Sigmoid colon (tissue), 4 donors: ENCODE measurements at regions not wholly inside any gene's neighbourhood (a gene's known extent, or its start where the extent isn't known, plus 50 kb on each side); places are given as distances from the start of the nearest gene placed in this dataset.

ENCODE experiments used
- CTCF ChIP-seq, 4 experiments: fragments of 450-650 bp in 3 of 4; fragments of 200-600 bp in 1 of 4; IDR thresholded peaks; one replicate each; pipeline ENCODE4 v1.5.1; 2016 to 2019; ENCODE audit warnings: antibody characterized with exemption in 4 of 4, mild to moderate bottlenecking in 3 of 4, moderate library complexity in 2 of 4
- EP300 ChIP-seq, 4 donors: sonication (generic); formaldehyde crosslinking; IDR thresholded peaks; one replicate each; pipeline ENCODE4 v1.6.1; 2017; ENCODE audit warnings: antibody characterized with exemption in 4 of 4
- POLR2A ChIP-seq, 2 donors: fragments of 450-650 bp; IDR thresholded peaks; one replicate each; pipeline ENCODE4 v1.6.1; 2016; ENCODE audit warnings: antibody characterized with exemption in 2 of 2, mild to moderate bottlenecking in 2 of 2, moderate library complexity in 2 of 2
- POLR2AphosphoS5 ChIP-seq, 4 donors: sonication (generic); formaldehyde crosslinking; IDR thresholded peaks; one replicate each; pipeline ENCODE4 v1.6.1; 2017; ENCODE audit warnings: antibody characterized with exemption in 4 of 4

DNA sequence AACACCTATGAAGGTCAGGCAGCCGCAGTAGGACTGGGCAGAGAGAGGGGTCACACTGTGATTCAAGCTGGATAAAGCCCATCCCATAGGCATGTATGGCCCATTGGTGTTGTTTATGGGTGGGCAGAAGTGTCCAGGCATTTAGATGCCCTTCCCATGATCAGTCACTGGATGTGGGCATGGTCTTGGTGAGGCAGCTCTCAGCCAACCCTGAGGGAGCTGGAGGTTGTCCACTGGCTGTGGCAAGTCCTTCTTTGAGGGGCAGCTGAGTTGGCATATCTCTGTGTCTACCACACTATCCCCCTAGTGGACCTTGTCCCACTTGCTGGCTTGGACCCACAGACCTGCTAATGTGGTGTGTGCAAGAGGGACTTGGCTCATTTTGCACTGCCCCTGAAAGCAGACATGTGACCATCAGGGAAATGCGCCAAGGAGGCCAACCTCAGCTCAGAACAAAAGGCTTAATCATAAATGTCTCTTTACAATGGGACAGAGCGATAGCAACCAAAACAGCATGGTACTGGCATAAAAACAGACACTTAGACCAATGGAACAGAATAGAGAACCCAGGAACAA lies 82.0 kb downstream of the TMEM17 start:
- no peak for TF ChIP-seq EP300 (IDR thresholded peaks at IDR 0.05)
- TF ChIP-seq CTCF (IDR thresholded peaks at IDR 0.05) = no peak
- TF ChIP-seq POLR2A (IDR thresholded peaks at IDR 0.05) = no peak
- no peak for TF ChIP-seq POLR2AphosphoS5 (IDR thresholded peaks at IDR 0.05)
